Activated CD4-positive, alpha-beta T cell treated with anti-CD3 and anti-CD28 coated beads, Interleukin-2, amount 10 ng/mL, durations not matched to agents 7 days and 5 days (primary cell): ENCODE measurements at regions not wholly inside any gene's neighbourhood (a gene's known extent, or its start where the extent isn't known, plus 50 kb on each side); places are given as distances from the start of the nearest gene placed in this dataset.

Source experiments
- CTCF ChIA-PET: fragments of 350-600 bp; sonication (Branson Sonifier 250); formaldehyde crosslinking; loops from one replicate; lab custom pipeline; 2021; ENCODE audit warnings: antibody characterized with exemption; lab: Charles Lee
- POLR2A ChIA-PET: fragments of 350-600 bp; sonication (Branson Sonifier 250); formaldehyde crosslinking; loops from one replicate; lab custom pipeline; 2021; ENCODE audit warnings: antibody characterized with exemption; lab: Charles Lee
- DNase-seq: peaks from one replicate; pipeline ENCODE4 v3.0.0-alpha.2; 2020
- H3K27ac Mint-ChIP-seq: one replicate; pipeline ENCODE4 v1.8.0; 2021; ENCODE audit warnings: mild to moderate bottlenecking, moderate library complexity, mixed read lengths
- H3K27me3 Mint-ChIP-seq: one replicate; pipeline ENCODE4 v1.8.0; 2021; ENCODE audit warnings: mixed read lengths
- H3K36me3 Mint-ChIP-seq: one replicate; pipeline ENCODE4 v1.8.0; 2021; ENCODE audit warnings: low read depth, mixed read lengths
- H3K4me1 Mint-ChIP-seq: one replicate; pipeline ENCODE4 v1.8.0; 2021; ENCODE audit warnings: mixed read lengths
- H3K4me3 Mint-ChIP-seq: one replicate; pipeline ENCODE4 v1.8.0; 2021; ENCODE audit warnings: mild to moderate bottlenecking, moderate library complexity, mixed read lengths
- H3K9me3 Mint-ChIP-seq: one replicate; pipeline ENCODE4 v1.8.0; 2021; ENCODE audit warnings: mixed read lengths

DNA sequence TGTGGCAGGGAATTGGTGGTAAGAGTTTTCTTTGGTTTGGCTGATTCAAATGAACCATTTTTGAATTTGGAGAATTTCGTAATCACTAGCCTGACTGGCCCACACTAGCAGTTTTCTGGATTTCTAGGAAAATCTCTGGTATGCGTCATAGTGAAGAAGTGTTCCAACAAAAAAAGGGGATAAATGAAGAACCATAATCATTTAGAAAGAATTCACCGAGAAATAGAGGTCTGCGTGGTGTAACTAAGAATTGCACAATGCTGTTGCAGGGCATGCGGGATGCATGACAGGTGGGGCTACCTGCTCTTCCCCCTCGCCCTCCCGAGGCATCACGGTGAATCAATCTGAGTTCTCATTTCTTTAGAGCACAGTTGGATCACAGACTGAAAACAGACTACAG is 232.3 kb upstream of the PAPPA start:
- ChIA-PET CTCF (no interaction called here), POLR2A (no interaction called here)
- Mint-ChIP-seq H3K27me3 (no peaks in the 10 kb centered on the region), H3K36me3 (no peaks in the 10 kb centered on the region), H3K9me3 (no peaks in the 10 kb centered on the region), H3K4me1 (no peaks in the 10 kb centered on the region), H3K4me3 (no peak overlapping the region), H3K27ac (no peak overlapping the region)
- DNase-seq = no peak

- Mint-ChIP-seq H3K4me3 (no peak overlapping the region), H3K4me1 (no peaks in the 10 kb centered on the region), H3K36me3 (no peaks in the 10 kb centered on the region), H3K9me3 (no peaks in the 10 kb centered on the region), H3K27me3 (no peaks in the 10 kb centered on the region), H3K27ac (no peak overlapping the region)
- ChIA-PET CTCF (no interaction called here), POLR2A (no interaction called here)
- DNase-seq = no peak
These were observed 231.1 kb upstream of the PAPPA start for GRCh38 chr9:115922444-115922843.

DNA sequence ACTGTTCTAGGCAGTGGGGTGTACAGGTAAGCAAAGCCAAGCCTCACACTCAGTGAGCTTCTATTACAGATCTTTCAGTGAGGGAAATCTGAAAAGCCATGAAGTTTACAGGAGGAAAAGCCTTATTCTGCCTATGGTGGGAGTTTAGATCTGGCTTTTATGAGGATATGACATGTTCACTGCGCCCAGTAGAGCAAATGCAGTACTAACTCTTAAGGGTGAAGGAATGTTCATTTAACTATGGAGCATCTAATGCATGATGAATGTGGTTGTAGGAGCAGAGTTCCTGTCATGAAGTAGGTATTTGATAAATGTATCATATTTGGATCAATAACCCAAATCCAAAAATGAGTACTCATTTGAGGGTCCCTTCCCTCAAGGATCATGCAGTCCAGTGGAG is 230.2 kb upstream of the PAPPA start:
- no peak overlapping the region for H3K4me3 Mint-ChIP-seq
- no peaks in the 10 kb centered on the region for H3K27me3 Mint-ChIP-seq
- no peaks in the 10 kb centered on the region for H3K9me3 Mint-ChIP-seq
- ChIA-PET POLR2A (no interaction called here), CTCF (no interaction called here)
- no peak for DNase-seq
- no peak overlapping the region for H3K27ac Mint-ChIP-seq
- H3K36me3 Mint-ChIP-seq = no peaks in the 10 kb centered on the region
- H3K4me1 Mint-ChIP-seq = no peaks in the 10 kb centered on the region

DNA sequence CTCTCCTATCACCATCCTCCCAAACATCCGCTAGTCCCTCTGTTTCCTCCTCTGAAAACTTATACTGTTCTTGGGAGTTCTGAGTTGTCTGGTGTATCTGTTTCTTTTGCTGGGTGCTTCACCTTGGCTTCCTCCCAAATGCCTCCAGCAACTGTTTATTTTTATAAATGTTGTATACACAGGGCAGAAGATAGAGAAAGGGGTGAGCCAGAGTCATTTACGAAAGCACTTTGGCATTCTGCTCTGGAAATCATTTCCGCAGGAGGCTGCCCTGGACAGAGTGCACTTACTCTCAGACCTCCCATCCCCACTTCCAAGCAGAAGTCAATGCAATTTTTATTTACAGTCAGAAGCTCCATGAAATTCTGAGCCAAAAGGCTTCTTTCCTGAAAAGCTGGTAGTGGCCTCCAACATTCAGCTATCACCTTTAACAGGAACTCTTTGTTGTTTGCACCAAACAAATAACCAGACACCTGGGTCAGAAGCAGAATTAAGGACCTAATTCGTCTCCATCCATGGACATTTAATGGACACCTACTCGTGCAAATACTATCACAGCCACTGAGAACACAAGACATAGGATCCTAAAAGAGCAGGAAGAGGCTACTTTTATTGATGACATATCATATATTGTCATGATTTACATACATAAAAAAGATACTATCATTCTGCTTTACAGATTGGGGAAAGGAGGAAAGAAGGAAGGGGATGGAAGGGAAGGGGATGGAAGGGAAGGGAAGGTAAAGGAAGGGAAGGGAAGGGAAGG is 229.5 kb upstream of the PAPPA start:
- Mint-ChIP-seq H3K27me3 (no peaks in the 10 kb centered on the region), H3K4me1 (no peaks in the 10 kb centered on the region), H3K4me3 (no peak overlapping the region), H3K36me3 (no peaks in the 10 kb centered on the region), H3K27ac (no peak overlapping the region), H3K9me3 (no peaks in the 10 kb centered on the region)
- no peak for DNase-seq
- ChIA-PET POLR2A (no interaction called here), CTCF (no interaction called here)

GRCh38 chr9:115924669-115924987 is 229.0 kb upstream of the PAPPA start:
- CTCF ChIA-PET = no interaction called here
- Mint-ChIP-seq H3K27ac (no peak overlapping the region), H3K9me3 (no peaks in the 10 kb centered on the region), H3K27me3 (no peaks in the 10 kb centered on the region), H3K4me1 (no peaks in the 10 kb centered on the region), H3K4me3 (no peak overlapping the region), H3K36me3 (no peaks in the 10 kb centered on the region)
- no peak for DNase-seq
- POLR2A ChIA-PET = no interaction called here

GRCh38 chr9:115925424-115925823 is 228.2 kb upstream of the PAPPA start:
- ChIA-PET POLR2A (no interaction called here), CTCF (no interaction called here)
- no peaks in the 10 kb centered on the region for H3K9me3 Mint-ChIP-seq
- no peaks in the 10 kb centered on the region for H3K4me1 Mint-ChIP-seq
- H3K36me3 Mint-ChIP-seq = no peaks in the 10 kb centered on the region
- H3K27ac Mint-ChIP-seq = no peak overlapping the region
- DNase-seq = no peak
- no peak overlapping the region for H3K4me3 Mint-ChIP-seq
- H3K27me3 Mint-ChIP-seq = no peaks in the 10 kb centered on the region

GRCh38 chr9:115930472-115930871 is 223.1 kb upstream of the PAPPA start:
- no peaks in the 10 kb centered on the region for H3K4me1 Mint-ChIP-seq
- no peaks in the 10 kb centered on the region for H3K27me3 Mint-ChIP-seq
- no peaks in the 10 kb centered on the region for H3K36me3 Mint-ChIP-seq
- H3K4me3 Mint-ChIP-seq = no peak overlapping the region
- H3K9me3 Mint-ChIP-seq = no peaks in the 10 kb centered on the region
- no peak overlapping the region for H3K27ac Mint-ChIP-seq
- ChIA-PET CTCF (no interaction called here), POLR2A (no interaction called here)
- DNase-seq = no peak

DNA sequence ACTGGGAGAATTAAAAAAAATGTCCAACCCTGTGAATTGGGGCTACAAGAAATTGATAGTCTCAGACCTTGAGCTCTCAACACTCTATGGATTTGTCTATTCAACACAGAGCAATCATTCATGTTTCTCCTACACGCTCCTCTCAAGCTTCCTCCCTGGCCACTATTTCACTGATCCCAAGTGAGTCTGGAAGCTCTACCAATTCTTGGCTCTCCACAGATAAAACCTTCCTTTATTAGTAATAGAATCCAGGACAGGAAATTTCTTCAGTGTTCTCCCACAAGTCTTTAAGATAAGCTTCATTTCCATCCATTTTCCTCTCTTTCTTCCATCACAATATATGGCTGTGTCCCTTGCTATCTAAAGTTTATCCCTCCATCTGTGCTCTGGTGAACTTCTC is 215.1 kb upstream of the PAPPA start:
- CTCF ChIA-PET = interaction anchor here (0.6 kb wide), 1 partner anchor 119 kb away, joined by 3 read pairs; no protein-coding TSS in a partner anchor
- POLR2A ChIA-PET = no interaction called here

GRCh38 chr9:115939065-115939765 is 214.4 kb upstream of the PAPPA start:
- Mint-ChIP-seq H3K4me3 (no peak overlapping the region), H3K27ac (no peak overlapping the region), H3K9me3 (no peaks in the 10 kb centered on the region), H3K4me1 (no peaks in the 10 kb centered on the region), H3K36me3 (no peaks in the 10 kb centered on the region), H3K27me3 (no peaks in the 10 kb centered on the region)
- ChIA-PET CTCF (no interaction called here), POLR2A (no interaction called here)
- DNase-seq = no peak

More for the DNA sequence above, 215.1 kb upstream of the PAPPA start:
- Mint-ChIP-seq H3K4me1 (no peaks in the 10 kb centered on the region), H3K9me3 (no peaks in the 10 kb centered on the region), H3K27ac (no peak overlapping the region), H3K36me3 (no peaks in the 10 kb centered on the region), H3K4me3 (no peak overlapping the region), H3K27me3 (no peaks in the 10 kb centered on the region)
- DNase-seq = no peak

GRCh38 chr9:115941561-115942315 is 211.9 kb upstream of the PAPPA start:
- Mint-ChIP-seq H3K9me3 (no peaks in the 10 kb centered on the region), H3K27me3 (no peaks in the 10 kb centered on the region), H3K36me3 (no peaks in the 10 kb centered on the region), H3K4me3 (no peak overlapping the region), H3K4me1 (no peaks in the 10 kb centered on the region), H3K27ac (no peak overlapping the region)
- CTCF ChIA-PET = no interaction called here
- DNase-seq = no peak
- POLR2A ChIA-PET = no interaction called here

DNA sequence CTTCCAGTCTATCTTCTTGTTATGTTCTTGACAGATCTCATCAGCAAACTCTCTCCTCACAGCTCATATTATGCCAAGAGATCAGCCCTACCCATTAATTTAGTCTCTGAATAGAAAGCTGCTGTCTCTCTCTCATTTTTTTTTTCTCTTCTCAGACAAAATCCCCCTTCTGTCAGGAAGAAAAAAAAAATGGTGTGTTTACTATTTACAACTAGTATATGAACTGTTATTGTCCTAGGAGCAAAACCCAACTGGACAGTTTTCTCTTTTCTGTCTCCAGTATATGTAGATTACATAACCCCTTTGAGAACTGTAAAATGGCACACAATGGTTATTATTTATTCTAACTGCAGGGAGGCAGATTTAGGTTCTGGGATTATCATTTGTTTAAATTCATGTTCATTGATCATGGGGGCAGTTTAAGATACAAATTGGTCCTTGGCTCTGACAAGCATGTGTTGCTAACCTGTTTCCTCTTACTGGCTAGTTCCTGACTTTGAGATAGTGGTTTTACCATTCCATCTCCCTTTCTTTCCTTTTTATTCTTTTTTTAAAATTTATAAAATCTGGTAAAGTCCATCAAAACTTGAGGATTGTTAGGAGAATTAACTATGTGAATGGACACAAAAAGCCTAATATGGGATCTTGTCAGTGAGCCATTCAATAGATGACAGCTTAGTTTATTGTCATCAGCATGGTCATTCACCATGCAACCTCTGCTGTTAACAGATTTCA is 210.0 kb upstream of the PAPPA start:
- H3K9me3 Mint-ChIP-seq = no peaks in the 10 kb centered on the region
- CTCF ChIA-PET = no interaction called here
- no peak overlapping the region for H3K27ac Mint-ChIP-seq
- DNase-seq = no peak
- no peak overlapping the region for H3K4me3 Mint-ChIP-seq
- H3K4me1 Mint-ChIP-seq = no peaks in the 10 kb centered on the region
- no peaks in the 10 kb centered on the region for H3K27me3 Mint-ChIP-seq
- H3K36me3 Mint-ChIP-seq = no peaks in the 10 kb centered on the region
- POLR2A ChIA-PET = no interaction called here

GRCh38 chr9:115944166-115944948 is 209.2 kb upstream of the PAPPA start:
- POLR2A ChIA-PET = no interaction called here

More at GRCh38 chr9:115944166-115944948, 209.2 kb upstream of the PAPPA start:
- DNase-seq = no peak
- Mint-ChIP-seq H3K27me3 (no peaks in the 10 kb centered on the region), H3K4me3 (no peak overlapping the region), H3K4me1 (no peaks in the 10 kb centered on the region), H3K36me3 (no peaks in the 10 kb centered on the region), H3K27ac (no peak overlapping the region), H3K9me3 (no peaks in the 10 kb centered on the region)
- CTCF ChIA-PET = no interaction called here
